ENCODE measurements at regions not wholly inside any gene's neighbourhood (a gene's known extent, or its start where the extent isn't known, plus 50 kb on each side); places are given as distances from the start of the nearest gene placed in this dataset.

DNA sequence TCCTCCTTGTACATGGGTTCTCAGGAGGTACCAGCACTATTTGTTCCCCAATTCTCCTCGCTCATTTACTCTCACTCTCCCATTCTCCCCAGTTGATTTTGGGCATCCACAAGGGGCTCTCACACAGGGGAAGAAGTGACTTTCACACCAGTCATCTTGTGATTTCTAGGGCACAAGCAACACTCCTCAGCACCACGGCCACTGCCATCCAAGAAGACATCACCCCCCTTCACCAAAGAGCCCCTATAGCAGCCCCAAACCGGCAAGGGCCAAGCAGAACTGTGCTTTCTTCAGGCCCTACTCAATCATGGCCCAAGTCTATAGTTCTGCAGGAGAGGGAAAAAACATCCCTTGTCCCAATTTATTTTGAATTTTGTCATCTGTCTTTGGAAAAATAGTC, 209.2 kb upstream of the ARL4C start:
- TF ChIP-seq, protein P1, sequence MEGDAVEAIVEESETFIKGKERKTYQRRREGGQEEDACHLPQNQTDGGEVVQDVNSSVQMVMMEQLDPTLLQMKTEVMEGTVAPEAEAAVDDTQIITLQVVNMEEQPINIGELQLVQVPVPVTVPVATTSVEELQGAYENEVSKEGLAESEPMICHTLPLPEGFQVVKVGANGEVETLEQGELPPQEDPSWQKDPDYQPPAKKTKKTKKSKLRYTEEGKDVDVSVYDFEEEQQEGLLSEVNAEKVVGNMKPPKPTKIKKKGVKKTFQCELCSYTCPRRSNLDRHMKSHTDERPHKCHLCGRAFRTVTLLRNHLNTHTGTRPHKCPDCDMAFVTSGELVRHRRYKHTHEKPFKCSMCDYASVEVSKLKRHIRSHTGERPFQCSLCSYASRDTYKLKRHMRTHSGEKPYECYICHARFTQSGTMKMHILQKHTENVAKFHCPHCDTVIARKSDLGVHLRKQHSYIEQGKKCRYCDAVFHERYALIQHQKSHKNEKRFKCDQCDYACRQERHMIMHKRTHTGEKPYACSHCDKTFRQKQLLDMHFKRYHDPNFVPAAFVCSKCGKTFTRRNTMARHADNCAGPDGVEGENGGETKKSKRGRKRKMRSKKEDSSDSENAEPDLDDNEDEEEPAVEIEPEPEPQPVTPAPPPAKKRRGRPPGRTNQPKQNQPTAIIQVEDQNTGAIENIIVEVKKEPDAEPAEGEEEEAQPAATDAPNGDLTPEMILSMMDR (IDR thresholded peaks at IDR 0.05), result no peak
- TF ChIP-seq POLR2A (IDR thresholded peaks at IDR 0.05), result no peak
